Endothelial cell of umbilical vein (primary cell): ENCODE measurements at regions not wholly inside any gene's neighbourhood (a gene's known extent, or its start where the extent isn't known, plus 50 kb on each side); places are given as distances from the start of the nearest gene placed in this dataset.

Experiments
- BruUV-seq: library from RNA; stranded (reverse); fragments of 400-500 nt; replicated peaks from 2 replicates; lab custom pipeline; 2021; lab: Mats Ljungman, UMichigan
- CTCF ChIA-PET: fragments of 300-600, 350-600 bp; sonication (Branson Sonifier 250); formaldehyde crosslinking; loops from one replicate; lab custom pipeline; 2021; ENCODE audit warnings: antibody characterized with exemption, inconsistent platforms; lab: Charles Lee
- POLR2A ChIA-PET: fragments of 300-600, 350-600 bp; sonication (Branson Sonifier 250); formaldehyde crosslinking; loops from one replicate; lab custom pipeline; 2021; ENCODE audit warnings: antibody characterized with exemption, inconsistent platforms; lab: Charles Lee
- DNase-seq: peaks from one replicate; pipeline ENCODE4 v3.0.0-alpha.2; 2011; ENCODE audit warnings: low read depth, low spot score
- FAIRE-seq: peaks from 2 replicates; lab custom pipeline; 2011; peaks lifted over from hg19 to GRCh38; lab: Jason Lieb, UNC
- H2AFZ ChIP-seq: 2 replicates; pipeline ENCODE4 v1.6.0; 2012; ENCODE audit warnings: low read depth, low read length, control low read depth, inconsistent platforms
- H3K27ac ChIP-seq: 2 replicates; pipeline ENCODE4 v1.5.1; 2011; ENCODE audit warnings: low read depth, mild to moderate bottlenecking, control low read depth, low read length, moderate library complexity; ENCODE audit not compliant: insufficient read depth
- H3K27me3 ChIP-seq, 2 experiments: 2 replicates each; pipeline versions ENCODE4 v1.6.0 to v1.6.1; 2011; ENCODE audit warnings: low read length in 2 of 2, mixed read lengths in 1 of 2; ENCODE audit not compliant: control insufficient read depth in 2 of 2, insufficient read depth in 2 of 2
- H3K36me3 ChIP-seq, 2 experiments: 2 replicates in 1 of 2; 3 replicates in 1 of 2; pipeline ENCODE4 v1.5.1; 2011; ENCODE audit warnings: low read length in 2 of 2, mild to moderate bottlenecking in 1 of 2, moderate library complexity in 1 of 2; ENCODE audit not compliant: control insufficient read depth in 2 of 2, insufficient read depth in 2 of 2; ENCODE audit errors: extremely low read depth in 1 of 2
- H3K4me1 ChIP-seq: 3 replicates; pipeline ENCODE4 v1.5.1; 2011; ENCODE audit warnings: mild to moderate bottlenecking, low read length; ENCODE audit not compliant: control insufficient read depth, insufficient read depth; ENCODE audit errors: extremely low read depth
- H3K4me2 ChIP-seq: 2 replicates; pipeline ENCODE4 v1.6.1; 2011; ENCODE audit warnings: low read length, control low read depth, mixed read lengths; ENCODE audit not compliant: insufficient read depth
- H3K4me3 ChIP-seq, 3 experiments: fragments of 200-600 bp in 1 of 3; sonication (generic), shearing (Covaris generic) in 1 of 3; replicated peaks in 1 of 3; 2 replicates each; pipeline ENCODE4 v1.5.1; 2011 to 2016; ENCODE audit warnings: control low read depth in 3 of 3, low read length in 3 of 3, mild to moderate bottlenecking in 2 of 3, inconsistent platforms in 1 of 3, low read depth in 1 of 3, moderate library complexity in 1 of 3; ENCODE audit not compliant: insufficient read depth in 1 of 3
- H3K79me2 ChIP-seq: 2 replicates; pipeline ENCODE4 v1.6.0; 2012; ENCODE audit warnings: low read length, inconsistent platforms; ENCODE audit not compliant: control insufficient read depth, insufficient read depth
- H3K9ac ChIP-seq: replicated peaks from 2 replicates; pipeline ENCODE3; 2011; ENCODE audit warnings: low read length, control low read depth; ENCODE audit not compliant: insufficient read depth; ENCODE audit errors: extremely low read depth
- H3K9me1 ChIP-seq: replicated peaks from 3 replicates; pipeline ENCODE4 v1.6.0; 2011; ENCODE audit warnings: mild to moderate bottlenecking, low read length; ENCODE audit not compliant: control insufficient read depth, insufficient read depth; ENCODE audit errors: extremely low read depth
- H3K9me3 ChIP-seq: replicated peaks from 2 replicates; pipeline ENCODE4 v1.5.1; 2012; ENCODE audit warnings: low read length, inconsistent platforms; ENCODE audit not compliant: control insufficient read depth, insufficient read depth
- H4K20me1 ChIP-seq: replicated peaks from 2 replicates; pipeline ENCODE3; 2011; ENCODE audit warnings: mild to moderate bottlenecking, low read length; ENCODE audit not compliant: control insufficient read depth, insufficient read depth; ENCODE audit errors: extremely low read depth
- CTCF ChIP-seq, 2 donors: IDR thresholded peaks; 1 replicate in 1 of 2; 2 replicates in 1 of 2; pipeline ENCODE4 v1.5.1; 2011; ENCODE audit warnings: low read length in 2 of 2, mild to moderate bottlenecking in 2 of 2, moderate library complexity in 2 of 2, control low read depth in 1 of 2, inconsistent platforms in 1 of 2, low read depth in 1 of 2; ENCODE audit not compliant: insufficient read depth in 1 of 2; ENCODE audit errors: extremely low read depth in 1 of 2
- EZH2 ChIP-seq: IDR thresholded peaks from 2 replicates; pipeline ENCODE4 v1.6.1; 2012; ENCODE audit warnings: borderline replicate concordance, low read depth, mild to moderate bottlenecking, moderate library complexity, low read length, inconsistent platforms; ENCODE audit not compliant: severe bottlenecking
- FOS ChIP-seq: IDR thresholded peaks from 2 replicates; pipeline ENCODE4 v1.6.1; 2011; ENCODE audit warnings: mild to moderate bottlenecking, low read length, moderate library complexity, borderline replicate concordance; ENCODE audit not compliant: insufficient read depth
- GATA2 ChIP-seq: IDR thresholded peaks from 2 replicates; pipeline ENCODE4 v1.7.0; 2011; ENCODE audit warnings: low read depth, mild to moderate bottlenecking, moderate library complexity, mixed read lengths, low read length; ENCODE audit not compliant: insufficient read length, insufficient read depth
- JUN ChIP-seq: IDR thresholded peaks from 2 replicates; pipeline ENCODE4 v1.6.1; 2011; ENCODE audit warnings: borderline replicate concordance, low read depth; ENCODE audit not compliant: insufficient read length, insufficient read depth
- MYC ChIP-seq: IDR thresholded peaks from one replicate; pipeline ENCODE4 v1.6.1; 2011; ENCODE audit warnings: mild to moderate bottlenecking, low read depth, low read length
- POLR2A ChIP-seq: IDR thresholded peaks from 2 replicates; pipeline ENCODE4 v1.6.1; 2012; ENCODE audit warnings: low read depth, mild to moderate bottlenecking, control low read depth, low read length
- dilution Hi-C: fragments of 300-500 bp; cut with MboI; formaldehyde crosslinking; loops from one replicate; pipeline ENCODE4 v1.15.0; 2019; ENCODE audit warnings: low sequenced_read_pairs; ENCODE audit not compliant: extremely low pct_ligation_motif_present
- intact Hi-C: fragments of 100-400 bp; cut with micrococcal nuclease; formaldehyde crosslinking; loops from one replicate; pipeline ENCODE4 v1.10.0; 2022

GRCh38 chr2:118738106-118738505, 109.3 kb downstream of the EN1 start:
- H3K9me1 ChIP-seq: no peaks in the 10 kb centered on the region
- dilution Hi-C loops (no loop called here), intact Hi-C loops (loop anchor here (5.0 kb wide), 1 partner anchor 119 kb away; no protein-coding TSS in a partner anchor)
- no peaks in the 10 kb centered on the region for H3K36me3 ChIP-seq
- BruUV-seq: no TSS peak
- H2AFZ ChIP-seq: peak overlapping the region; percentile 40
- H3K4me3 ChIP-seq: no peak overlapping the region
- H3K27ac ChIP-seq: no peak overlapping the region
- H3K4me2 ChIP-seq: no peak overlapping the region
- peaks cover 11% of the 10 kb centered on the region for H3K4me1 ChIP-seq
- H3K27me3 ChIP-seq: no peaks in the 10 kb centered on the region
- no peak for FAIRE-seq
- H4K20me1 ChIP-seq: no peaks in the 10 kb centered on the region
- DNase-seq: no peak
- CTCF ChIA-PET: interaction anchor here (0.8 kb wide), 2 partner anchors 117 to 691 kb away, joined by 3 read pairs; no protein-coding TSS in a partner anchor
- no peaks in the 10 kb centered on the region for H3K9me3 ChIP-seq
- no peaks in the 10 kb centered on the region for H3K79me2 ChIP-seq
- no peak overlapping the region for H3K9ac ChIP-seq
- TF ChIP-seq FOS (no peak), GATA2 (no peak), CTCF (IDR thresholded peaks at IDR 0.05; ENCODE audit: extremely low read depth in 1 of 2, insufficient read depth in 1 of 2, low read depth in 1 of 2, low read length in 2 of 2) (no peak), MYC (no peak), POLR2A (no peak), JUN (no peak), EZH2 (no peak)
- POLR2A ChIA-PET: no interaction called here
